ENCODE measurements at regions not wholly inside any gene's neighbourhood (a gene's known extent, or its start where the extent isn't known, plus 50 kb on each side); places are given as distances from the start of the nearest gene placed in this dataset.

- no peak for TF ChIP-seq CTCF (IDR thresholded peaks at IDR 0.05; ENCODE audit: low read depth, low read length)
- H3K27ac ChIP-seq (ENCODE audit: low read depth, low read length) = no peak overlapping the region
- no peak for DNase-seq (ENCODE audit: low read depth, low spot score)
- ChIA-PET POLR2A (interaction anchor here (0.7 to 1.1 kb wide), 2 partner anchors 18 to 115 kb away, joined by 3 read pairs; no protein-coding TSS in a partner anchor), CTCF (no interaction called here)
- no peaks in the 10 kb centered on the region for H3K9me3 ChIP-seq (ENCODE audit: control insufficient read depth, insufficient read depth, low read length)
- no peaks in the 10 kb centered on the region for H3K27me3 ChIP-seq (ENCODE audit: control insufficient read depth, insufficient read depth, low read length)
- no peak overlapping the region for H3K4me3 ChIP-seq (ENCODE audit: low read depth, low read length)
These were observed 262.4 kb downstream of the SOX4 start for GRCh38 chr6:21855811-21856455.

- peak; percentile 48 for DNase-seq (ENCODE audit: low read depth, low spot score)
- no peak overlapping the region for H3K4me3 ChIP-seq (ENCODE audit: low read depth, low read length)
- POLR2A ChIA-PET = interaction anchor here (0.7 to 1.1 kb wide), 2 partner anchors 18 to 115 kb away, joined by 3 read pairs; no protein-coding TSS in a partner anchor
- no peak overlapping the region for H3K27ac ChIP-seq (ENCODE audit: low read depth, low read length)
- CTCF ChIA-PET = interaction anchor here (0.7 kb wide), 1 partner anchor 730 kb away, joined by 3 read pairs; no protein-coding TSS in a partner anchor
- H3K9me3 ChIP-seq (ENCODE audit: control insufficient read depth, insufficient read depth, low read length) = no peaks in the 10 kb centered on the region
- no peaks in the 10 kb centered on the region for H3K27me3 ChIP-seq (ENCODE audit: control insufficient read depth, insufficient read depth, low read length)
- TF ChIP-seq CTCF (IDR thresholded peaks at IDR 0.05; ENCODE audit: low read depth, low read length) = no peak
These were observed 262.9 kb downstream of the SOX4 start for GRCh38 chr6:21856456-21856825.

GRCh38 chr6:21856844-21857243, 263.3 kb downstream of the SOX4 start:
- no peaks in the 10 kb centered on the region for H3K9me3 ChIP-seq (ENCODE audit: control insufficient read depth, insufficient read depth, low read length)
- ChIA-PET CTCF (interaction anchor here (0.7 to 0.8 kb wide), 2 partner anchors 32 to 731 kb away, joined by 3 read pairs; no protein-coding TSS in a partner anchor), POLR2A (interaction anchor here (0.7 to 1.1 kb wide), 2 partner anchors 17 to 116 kb away, joined by 3 read pairs; no protein-coding TSS in a partner anchor)
- no peak for DNase-seq (ENCODE audit: low read depth, low spot score)
- H3K27ac ChIP-seq (ENCODE audit: low read depth, low read length) = no peak overlapping the region
- no peaks in the 10 kb centered on the region for H3K27me3 ChIP-seq (ENCODE audit: control insufficient read depth, insufficient read depth, low read length)
- no peak overlapping the region for H3K4me3 ChIP-seq (ENCODE audit: low read depth, low read length)
- TF ChIP-seq CTCF (IDR thresholded peaks at IDR 0.05; ENCODE audit: low read depth, low read length) = no peak

GRCh38 chr6:21858076-21858475, 264.5 kb downstream of the SOX4 start:
- ChIA-PET POLR2A (interaction anchor here (0.7 to 0.8 kb wide), 2 partner anchors 265 to 612 kb away, joined by 3 read pairs; partner anchors contain the start of gene SOX4), CTCF (no interaction called here)
- no peaks in the 10 kb centered on the region for H3K9me3 ChIP-seq (ENCODE audit: control insufficient read depth, insufficient read depth, low read length)
- no peak for DNase-seq (ENCODE audit: low read depth, low spot score)
- H3K27me3 ChIP-seq (ENCODE audit: control insufficient read depth, insufficient read depth, low read length) = no peaks in the 10 kb centered on the region
- no peak overlapping the region for H3K4me3 ChIP-seq (ENCODE audit: low read depth, low read length)
- no peak overlapping the region for H3K27ac ChIP-seq (ENCODE audit: low read depth, low read length)
- no peak for TF ChIP-seq CTCF (IDR thresholded peaks at IDR 0.05; ENCODE audit: low read depth, low read length)

GRCh38 chr6:21859193-21859735, 265.7 kb downstream of the SOX4 start:
- no peak for TF ChIP-seq CTCF (IDR thresholded peaks at IDR 0.05; ENCODE audit: low read depth, low read length)
- no peak for DNase-seq (ENCODE audit: low read depth, low spot score)
- Histone ChIP-seq H3K9me3 (ENCODE audit: control insufficient read depth, insufficient read depth, low read length) (no peaks in the 10 kb centered on the region), H3K27ac (ENCODE audit: low read depth, low read length) (no peak overlapping the region), H3K27me3 (ENCODE audit: control insufficient read depth, insufficient read depth, low read length) (no peaks in the 10 kb centered on the region), H3K4me3 (ENCODE audit: low read depth, low read length) (no peak overlapping the region)
- ChIA-PET CTCF (no interaction called here), POLR2A (no interaction called here)

Measured in AG04450 (cell line).